ENCODE measurements at regions not wholly inside any gene's neighbourhood (a gene's known extent, or its start where the extent isn't known, plus 50 kb on each side); places are given as distances from the start of the nearest gene placed in this dataset.

GRCh38 chr12:92488735-92489134 is 214.1 kb upstream of the PLEKHG7 start (continued):
- TF ChIP-seq HCFC1 (IDR thresholded peaks at IDR 0.05; ENCODE audit: low read length), result no peak
- TF ChIP-seq POLR2AphosphoS2 (IDR thresholded peaks at IDR 0.05; ENCODE audit: low read depth, low read length), result no peak
- TF ChIP-seq IKZF2 (IDR thresholded peaks at IDR 0.05), result peak; percentile 33 to 38; a peak in 3 of 4 replicates
- TF ChIP-seq KAT2A (conservative IDR thresholded peaks at IDR 0.05; ENCODE audit: control insufficient read depth, low read depth, low read length), result no peak
- no peak for TF ChIP-seq MXI1 (IDR thresholded peaks at IDR 0.05; ENCODE audit: low read depth, low read length)
- no peak for TF ChIP-seq CEBPB (IDR thresholded peaks at IDR 0.05; ENCODE audit: borderline replicate concordance in 1 of 2, low read depth in 2 of 2, low read length in 2 of 2)
- TF ChIP-seq TCF3 (IDR thresholded peaks at IDR 0.05; ENCODE audit: borderline replicate concordance, insufficient read depth, low read depth, low read length), result no peak
- TF ChIP-seq PKNOX1 (IDR thresholded peaks at IDR 0.05), result no peak
- no peak for TF ChIP-seq SUZ12 (IDR thresholded peaks at IDR 0.05; ENCODE audit: unreplicated experiment)
- no peak for TF ChIP-seq ZNF592 (IDR thresholded peaks at IDR 0.05)
- TF ChIP-seq NBN (IDR thresholded peaks at IDR 0.05), result no peak
- no peak for TF ChIP-seq EZH2 (IDR thresholded peaks at IDR 0.05; ENCODE audit: borderline replicate concordance, control insufficient read depth, low read depth, low read length)
- TF ChIP-seq, protein P1, sequence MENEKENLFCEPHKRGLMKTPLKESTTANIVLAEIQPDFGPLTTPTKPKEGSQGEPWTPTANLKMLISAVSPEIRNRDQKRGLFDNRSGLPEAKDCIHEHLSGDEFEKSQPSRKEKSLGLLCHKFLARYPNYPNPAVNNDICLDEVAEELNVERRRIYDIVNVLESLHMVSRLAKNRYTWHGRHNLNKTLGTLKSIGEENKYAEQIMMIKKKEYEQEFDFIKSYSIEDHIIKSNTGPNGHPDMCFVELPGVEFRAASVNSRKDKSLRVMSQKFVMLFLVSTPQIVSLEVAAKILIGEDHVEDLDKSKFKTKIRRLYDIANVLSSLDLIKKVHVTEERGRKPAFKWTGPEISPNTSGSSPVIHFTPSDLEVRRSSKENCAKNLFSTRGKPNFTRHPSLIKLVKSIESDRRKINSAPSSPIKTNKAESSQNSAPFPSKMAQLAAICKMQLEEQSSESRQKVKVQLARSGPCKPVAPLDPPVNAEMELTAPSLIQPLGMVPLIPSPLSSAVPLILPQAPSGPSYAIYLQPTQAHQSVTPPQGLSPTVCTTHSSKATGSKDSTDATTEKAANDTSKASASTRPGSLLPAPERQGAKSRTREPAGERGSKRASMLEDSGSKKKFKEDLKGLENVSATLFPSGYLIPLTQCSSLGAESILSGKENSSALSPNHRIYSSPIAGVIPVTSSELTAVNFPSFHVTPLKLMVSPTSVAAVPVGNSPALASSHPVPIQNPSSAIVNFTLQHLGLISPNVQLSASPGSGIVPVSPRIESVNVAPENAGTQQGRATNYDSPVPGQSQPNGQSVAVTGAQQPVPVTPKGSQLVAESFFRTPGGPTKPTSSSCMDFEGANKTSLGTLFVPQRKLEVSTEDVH (IDR thresholded peaks at IDR 0.05; ENCODE audit: low read depth, partially characterized antibody), result no peak
- TF ChIP-seq, protein P2, sequence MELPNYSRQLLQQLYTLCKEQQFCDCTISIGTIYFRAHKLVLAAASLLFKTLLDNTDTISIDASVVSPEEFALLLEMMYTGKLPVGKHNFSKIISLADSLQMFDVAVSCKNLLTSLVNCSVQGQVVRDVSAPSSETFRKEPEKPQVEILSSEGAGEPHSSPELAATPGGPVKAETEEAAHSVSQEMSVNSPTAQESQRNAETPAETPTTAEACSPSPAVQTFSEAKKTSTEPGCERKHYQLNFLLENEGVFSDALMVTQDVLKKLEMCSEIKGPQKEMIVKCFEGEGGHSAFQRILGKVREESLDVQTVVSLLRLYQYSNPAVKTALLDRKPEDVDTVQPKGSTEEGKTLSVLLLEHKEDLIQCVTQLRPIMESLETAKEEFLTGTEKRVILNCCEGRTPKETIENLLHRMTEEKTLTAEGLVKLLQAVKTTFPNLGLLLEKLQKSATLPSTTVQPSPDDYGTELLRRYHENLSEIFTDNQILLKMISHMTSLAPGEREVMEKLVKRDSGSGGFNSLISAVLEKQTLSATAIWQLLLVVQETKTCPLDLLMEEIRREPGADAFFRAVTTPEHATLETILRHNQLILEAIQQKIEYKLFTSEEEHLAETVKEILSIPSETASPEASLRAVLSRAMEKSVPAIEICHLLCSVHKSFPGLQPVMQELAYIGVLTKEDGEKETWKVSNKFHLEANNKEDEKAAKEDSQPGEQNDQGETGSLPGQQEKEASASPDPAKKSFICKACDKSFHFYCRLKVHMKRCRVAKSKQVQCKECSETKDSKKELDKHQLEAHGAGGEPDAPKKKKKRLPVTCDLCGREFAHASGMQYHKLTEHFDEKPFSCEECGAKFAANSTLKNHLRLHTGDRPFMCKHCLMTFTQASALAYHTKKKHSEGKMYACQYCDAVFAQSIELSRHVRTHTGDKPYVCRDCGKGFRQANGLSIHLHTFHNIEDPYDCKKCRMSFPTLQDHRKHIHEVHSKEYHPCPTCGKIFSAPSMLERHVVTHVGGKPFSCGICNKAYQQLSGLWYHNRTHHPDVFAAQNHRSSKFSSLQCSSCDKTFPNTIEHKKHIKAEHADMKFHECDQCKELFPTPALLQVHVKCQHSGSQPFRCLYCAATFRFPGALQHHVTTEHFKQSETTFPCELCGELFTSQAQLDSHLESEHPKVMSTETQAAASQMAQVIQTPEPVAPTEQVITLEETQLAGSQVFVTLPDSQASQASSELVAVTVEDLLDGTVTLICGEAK (IDR thresholded peaks at IDR 0.05; ENCODE audit: borderline replicate concordance), result no peak
- TF ChIP-seq RUNX3 (IDR thresholded peaks at IDR 0.05; ENCODE audit: low read length), result no peak; the same call in 1 of the 2 replicates

All from GM12878 (cell line).